HG03039 (cell line): ENCODE measurements at regions not wholly inside any gene's neighbourhood (a gene's known extent, or its start where the extent isn't known, plus 50 kb on each side); places are given as distances from the start of the nearest gene placed in this dataset.
"Not testable (repeated sequence)": the region's sequence is repeated elsewhere in the genome, so short reads cannot be mapped to it uniquely, and the experiment has no call there.

Experiments used
- ATAC-seq: cut with Tn5 transposase; IDR thresholded peaks from one replicate; pipeline ENCODE4 v1.9.1; 2021; ENCODE audit warnings: mild to moderate bottlenecking, moderate library complexity; ENCODE audit not compliant: unreplicated experiment

GRCh38 chr3:72052841-72053409 lies 268.0 kb upstream of the PROK2 start:
- no peak for ATAC-seq

GRCh38 chr3:72050771-72051170 lies 265.8 kb upstream of the PROK2 start:
- ATAC-seq, result no peak

- ATAC-seq, result no peak
Measured at GRCh38 chr3:72050048-72050632, 265.2 kb upstream of the PROK2 start.

GRCh38 chr3:72049300-72049699 lies 264.4 kb upstream of the PROK2 start:
- no peak for ATAC-seq

GRCh38 chr3:72048873-72049272 lies 263.9 kb upstream of the PROK2 start:
- no peak for ATAC-seq

GRCh38 chr3:72047221-72047871 lies 262.4 kb upstream of the PROK2 start:
- ATAC-seq, result no peak

- ATAC-seq, result no peak
Measured at GRCh38 chr3:72044231-72044855, 259.4 kb upstream of the PROK2 start.

GRCh38 chr3:72043204-72044133 lies 258.5 kb upstream of the PROK2 start:
- no peak for ATAC-seq

- no peak for ATAC-seq
Measured at GRCh38 chr3:72042397-72043203, 257.7 kb upstream of the PROK2 start.

GRCh38 chr3:72041511-72041910 lies 256.6 kb upstream of the PROK2 start:
- no peak for ATAC-seq

GRCh38 chr3:72041076-72041475 lies 256.1 kb upstream of the PROK2 start:
- no peak for ATAC-seq

- no peak for ATAC-seq
Measured at GRCh38 chr3:72039677-72040076, 254.7 kb upstream of the PROK2 start.

GRCh38 chr3:72036899-72037298 lies 252.0 kb upstream of the PROK2 start:
- ATAC-seq, result no peak

GRCh38 chr3:72035606-72036005 lies 250.7 kb upstream of the PROK2 start:
- no peak for ATAC-seq

GRCh38 chr3:72034986-72035385 lies 250.0 kb upstream of the PROK2 start:
- no peak for ATAC-seq

- no peak for ATAC-seq
Measured at GRCh38 chr3:72033666-72034428, 248.9 kb upstream of the PROK2 start.

- ATAC-seq, result no peak
Measured at GRCh38 chr3:72032441-72033135, 247.6 kb upstream of the PROK2 start.

- no peak for ATAC-seq
Measured at GRCh38 chr3:72031581-72031980, 246.6 kb upstream of the PROK2 start.

GRCh38 chr3:72030296-72030695 lies 245.3 kb upstream of the PROK2 start:
- not testable (repeated sequence) for ATAC-seq
